H9 (cell line): ENCODE measurements at regions not wholly inside any gene's neighbourhood (a gene's known extent, or its start where the extent isn't known, plus 50 kb on each side); places are given as distances from the start of the nearest gene placed in this dataset.
A peak's percentile ranks its signal among the peaks of the same experiment; 100 is the strongest.

Experiments used
- DNase-seq: peaks from one replicate; pipeline ENCODE4 v3.0.0-alpha.2; 2017
- H2AFZ ChIP-seq: one replicate; pipeline ENCODE4 v1.6.1; 2013; ENCODE audit warnings: mild to moderate bottlenecking, low read length, control low read depth, moderate library complexity
- H2AK5ac ChIP-seq: 2 replicates; pipeline ENCODE4 v1.6.1; 2013; ENCODE audit warnings: low read length, control low read depth, mixed read lengths; ENCODE audit not compliant: insufficient read length
- H2BK120ac ChIP-seq: one replicate; pipeline ENCODE4 v1.6.1; 2013; ENCODE audit warnings: low read depth, mild to moderate bottlenecking, low read length, control low read depth, inconsistent platforms; ENCODE audit not compliant: poor library complexity, severe bottlenecking
- H2BK12ac ChIP-seq: 2 replicates; pipeline ENCODE4 v1.6.1; 2013; ENCODE audit warnings: low read length, control low read depth, mixed read lengths, low read depth; ENCODE audit not compliant: insufficient read length
- H2BK15ac ChIP-seq: 2 replicates; pipeline ENCODE4 v1.6.1; 2013; ENCODE audit warnings: low read depth, low read length, control low read depth
- H2BK20ac ChIP-seq: one replicate; pipeline ENCODE4 v1.6.1; 2013; ENCODE audit warnings: low read depth, mild to moderate bottlenecking, low read length, control low read depth, inconsistent platforms; ENCODE audit not compliant: poor library complexity, severe bottlenecking
- H2BK5ac ChIP-seq: 2 replicates; pipeline ENCODE4 v1.6.1; 2013; ENCODE audit warnings: low read length, control low read depth, mixed read lengths; ENCODE audit not compliant: insufficient read length
- H3K14ac ChIP-seq: 2 replicates; pipeline ENCODE4 v1.6.1; 2013; ENCODE audit warnings: low read length, control low read depth; ENCODE audit not compliant: insufficient read depth
- H3K18ac ChIP-seq: 2 replicates; pipeline ENCODE4 v1.6.1; 2013; ENCODE audit warnings: low read depth, mild to moderate bottlenecking, mixed read lengths, low read length, control low read depth; ENCODE audit not compliant: insufficient read length
- H3K23ac ChIP-seq: 2 replicates; pipeline ENCODE4 v1.6.1; 2013; ENCODE audit warnings: low read length, control low read depth, mixed read lengths, low read depth; ENCODE audit not compliant: insufficient read length
- H3K23me2 ChIP-seq: 2 replicates; pipeline ENCODE4 v1.6.1; 2013; ENCODE audit warnings: low read depth, mild to moderate bottlenecking, mixed read lengths, low read length, control low read depth; ENCODE audit not compliant: insufficient read length, poor library complexity, severe bottlenecking
- H3K27ac ChIP-seq: 2 replicates; pipeline ENCODE4 v1.5.1; 2013; ENCODE audit warnings: low read length, control low read depth, mixed read lengths, low read depth; ENCODE audit not compliant: insufficient read length
- H3K27me3 ChIP-seq: 2 replicates; pipeline ENCODE4 v1.6.1; 2013; ENCODE audit warnings: low read length, control low read depth, inconsistent platforms; ENCODE audit not compliant: insufficient read depth
- H3K4ac ChIP-seq: 2 replicates; pipeline ENCODE4 v1.6.1; 2013; ENCODE audit warnings: low read depth, mild to moderate bottlenecking, control low read depth, inconsistent platforms, low read length, moderate library complexity
- H3K4me1 ChIP-seq: 2 replicates; pipeline ENCODE4 v1.6.1; 2013; ENCODE audit warnings: low read length, control low read depth, inconsistent platforms; ENCODE audit not compliant: insufficient read depth
- H3K4me2 ChIP-seq: 2 replicates; pipeline ENCODE4 v1.6.1; 2013; ENCODE audit warnings: low read length, control low read depth, mixed read lengths; ENCODE audit not compliant: insufficient read length, insufficient read depth
- H3K56ac ChIP-seq: 2 replicates; pipeline ENCODE4 v1.6.1; 2013; ENCODE audit warnings: low read depth, mild to moderate bottlenecking, mixed read lengths, low read length, control low read depth; ENCODE audit not compliant: insufficient read length
- H3K79me1 ChIP-seq: 2 replicates; pipeline ENCODE4 v1.6.1; 2013; ENCODE audit warnings: low read depth, mild to moderate bottlenecking, moderate library complexity, low read length, control low read depth, inconsistent platforms; ENCODE audit not compliant: insufficient read depth, poor library complexity, severe bottlenecking
- H3K79me2 ChIP-seq: 2 replicates; pipeline ENCODE4 v1.6.1; 2013; ENCODE audit warnings: low read length, control low read depth, inconsistent platforms; ENCODE audit not compliant: insufficient read depth
- H3K9ac ChIP-seq: 2 replicates; pipeline ENCODE4 v1.6.1; 2013; ENCODE audit warnings: low read length, control low read depth, mixed read lengths; ENCODE audit not compliant: insufficient read length; ENCODE audit errors: extremely low read depth
- H3K9me3 ChIP-seq: one replicate; pipeline ENCODE4 v1.6.1; 2013; ENCODE audit warnings: low read depth, low read length, inconsistent platforms; ENCODE audit not compliant: control insufficient read depth
- H3T11ph ChIP-seq: one replicate; pipeline ENCODE4 v1.6.1; 2013; ENCODE audit warnings: mild to moderate bottlenecking, low read length, control low read depth, inconsistent platforms
- H4K20me1 ChIP-seq: one replicate; pipeline ENCODE4 v1.6.1; 2013; ENCODE audit not compliant: control insufficient read depth, insufficient read length, insufficient read depth
- H4K5ac ChIP-seq: 2 replicates; pipeline ENCODE4 v1.6.1; 2013; ENCODE audit warnings: low read depth, mild to moderate bottlenecking, mixed read lengths, low read length, control low read depth; ENCODE audit not compliant: insufficient read length
- H4K8ac ChIP-seq: replicated peaks from 2 replicates; pipeline ENCODE4 v1.6.1; 2013; ENCODE audit warnings: low read length, control low read depth, mixed read lengths, low read depth; ENCODE audit not compliant: insufficient read length
- H4K91ac ChIP-seq: 2 replicates; pipeline ENCODE4 v1.6.1; 2013; ENCODE audit warnings: low read depth, mild to moderate bottlenecking, moderate library complexity, mixed read lengths, low read length, control low read depth; ENCODE audit not compliant: insufficient read length
- H3K27ac Mint-ChIP-seq, 3 experiments: 2 replicates in 2 of 3; 3 replicates in 1 of 3; pipeline ENCODE4 v1.8.0; 2020 to 2021; ENCODE audit warnings: mixed read lengths in 3 of 3, mild to moderate bottlenecking in 1 of 3, moderate library complexity in 1 of 3
- H3K27me3 Mint-ChIP-seq: 2 replicates; pipeline ENCODE4 v1.8.0; 2021; ENCODE audit warnings: low read depth, mild to moderate bottlenecking, moderate library complexity, mixed read lengths
- H3K36me3 Mint-ChIP-seq, 3 experiments: 2 replicates in 2 of 3; 3 replicates in 1 of 3; pipeline ENCODE4 v1.8.0; 2020 to 2021; ENCODE audit warnings: low read depth in 3 of 3, mixed read lengths in 3 of 3; ENCODE audit not compliant: insufficient read depth in 1 of 3
- H3K4me1 Mint-ChIP-seq, 2 experiments: 2 replicates each; pipeline ENCODE4 v1.8.0; 2020; ENCODE audit warnings: mixed read lengths in 2 of 2
- H3K4me3 Mint-ChIP-seq, 2 experiments: 2 replicates in 1 of 2; 3 replicates in 1 of 2; pipeline ENCODE4 v1.8.0; 2020 to 2021; ENCODE audit warnings: mild to moderate bottlenecking in 2 of 2, mixed read lengths in 2 of 2, moderate library complexity in 1 of 2
- H3K9me3 Mint-ChIP-seq, 2 experiments: 2 replicates in 1 of 2; 3 replicates in 1 of 2; pipeline ENCODE4 v1.8.0; 2020; ENCODE audit warnings: mild to moderate bottlenecking in 2 of 2, mixed read lengths in 2 of 2, moderate library complexity in 1 of 2
- WGBS: extraction: QIAGEN DNeasy Blood & Tissue Kit; methylation state at CpG from one replicate; pipeline ENCODE4 v1.1.7; 2013; ENCODE audit warnings: missing lambda C conversion rate, low lambda C conversion rate, mixed read lengths; ENCODE audit not compliant: insufficient read length; ENCODE audit errors: extremely low coverage; 5-methylcytosine and 5-hydroxymethylcytosine counted together
- TF ChIP-seq, protein P1 (sequence below): fragments of 200-600 bp; sonication (generic); conservative IDR thresholded peaks from 3 replicates; pipeline ENCODE4 v1.8.0; 2021; ENCODE audit warnings: antibody characterized with exemption, mild to moderate bottlenecking

DNA sequence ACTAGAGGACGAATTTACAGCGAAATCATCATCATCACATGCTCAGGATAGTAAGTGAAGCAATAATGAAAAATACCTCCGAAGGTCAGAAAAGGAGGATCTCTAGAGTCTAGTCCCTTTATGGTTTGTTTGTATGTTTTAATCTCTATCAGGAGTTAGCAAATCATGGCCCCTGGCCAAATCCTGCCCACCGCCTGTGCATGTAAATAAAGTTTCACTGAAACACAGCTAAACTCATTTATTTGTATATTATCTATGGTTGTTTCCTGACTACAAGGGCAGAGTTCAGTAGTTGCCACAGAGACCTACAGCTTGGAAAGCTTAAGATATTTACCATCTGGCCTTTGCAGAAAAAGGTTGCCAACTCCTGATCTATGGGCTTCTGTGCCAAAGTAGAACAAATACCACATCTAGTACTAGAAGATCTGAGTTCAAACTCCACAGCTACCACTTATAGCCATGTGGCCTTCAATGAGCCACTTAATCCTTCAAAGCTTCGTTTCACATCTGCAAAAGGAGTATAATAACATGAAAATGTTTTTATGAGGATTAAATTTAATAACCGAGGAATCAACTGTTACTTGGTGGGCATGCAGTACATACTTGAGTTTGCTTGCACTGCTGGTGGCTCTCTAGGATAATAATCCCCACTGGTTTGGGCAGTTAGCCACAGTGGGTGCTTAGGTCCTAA lies 94.0 kb upstream of the KIF26B start:
- Histone ChIP-seq H3K18ac (no peak overlapping the region), H4K91ac (no peak overlapping the region), H3K4ac (no peak overlapping the region), H3K27me3 (no peaks in the 10 kb centered on the region), H3T11ph (no peak overlapping the region), H3K27ac (no peak overlapping the region), H3K79me2 (no peaks in the 10 kb centered on the region), H2AK5ac (no peak overlapping the region), H3K79me1 (no peaks in the 10 kb centered on the region), H4K20me1 (no peaks in the 10 kb centered on the region), H3K14ac (no peak overlapping the region), H3K4me1 (peaks cover 9% of the 10 kb centered on the region; the same call in 1 of the 2 replicates), H3K23ac (no peak overlapping the region), H2BK15ac (no peak overlapping the region), H4K5ac (no peak overlapping the region), H2BK5ac (no peak overlapping the region), H3K9me3 (no peaks in the 10 kb centered on the region), H2BK120ac (no peak overlapping the region), H4K8ac (no peak overlapping the region), H3K9ac (no peak overlapping the region), H2BK20ac (no peak overlapping the region), H2AFZ (no peak overlapping the region), H3K56ac (no peak overlapping the region), H3K23me2 (no peaks in the 10 kb centered on the region), H2BK12ac (no peak overlapping the region), H3K4me2 (no peak overlapping the region)
- Mint-ChIP-seq H3K4me1 (peaks cover 24 to 27% of the 10 kb centered on the region in 2 experiments), H3K4me3 (no peak overlapping the region), H3K27ac (peak overlapping the region; percentile 3 to 60 (median 23); a peak in 4 of 7 replicates), H3K36me3 (peaks cover under 1 to 2% (median 2%) of the 10 kb centered on the region in 3 experiments; a peak in 4 of 7 replicates), H3K27me3 (no peaks in the 10 kb centered on the region), H3K9me3 (no peaks in the 10 kb centered on the region)
- no peak for DNase-seq
- WGBS = no CpG with 5 or more reads among the region's 6 CpGs
- TF ChIP-seq, protein P1, sequence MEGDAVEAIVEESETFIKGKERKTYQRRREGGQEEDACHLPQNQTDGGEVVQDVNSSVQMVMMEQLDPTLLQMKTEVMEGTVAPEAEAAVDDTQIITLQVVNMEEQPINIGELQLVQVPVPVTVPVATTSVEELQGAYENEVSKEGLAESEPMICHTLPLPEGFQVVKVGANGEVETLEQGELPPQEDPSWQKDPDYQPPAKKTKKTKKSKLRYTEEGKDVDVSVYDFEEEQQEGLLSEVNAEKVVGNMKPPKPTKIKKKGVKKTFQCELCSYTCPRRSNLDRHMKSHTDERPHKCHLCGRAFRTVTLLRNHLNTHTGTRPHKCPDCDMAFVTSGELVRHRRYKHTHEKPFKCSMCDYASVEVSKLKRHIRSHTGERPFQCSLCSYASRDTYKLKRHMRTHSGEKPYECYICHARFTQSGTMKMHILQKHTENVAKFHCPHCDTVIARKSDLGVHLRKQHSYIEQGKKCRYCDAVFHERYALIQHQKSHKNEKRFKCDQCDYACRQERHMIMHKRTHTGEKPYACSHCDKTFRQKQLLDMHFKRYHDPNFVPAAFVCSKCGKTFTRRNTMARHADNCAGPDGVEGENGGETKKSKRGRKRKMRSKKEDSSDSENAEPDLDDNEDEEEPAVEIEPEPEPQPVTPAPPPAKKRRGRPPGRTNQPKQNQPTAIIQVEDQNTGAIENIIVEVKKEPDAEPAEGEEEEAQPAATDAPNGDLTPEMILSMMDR = no peak
